ENCODE measurements at regions not wholly inside any gene's neighbourhood (a gene's known extent, or its start where the extent isn't known, plus 50 kb on each side); places are given as distances from the start of the nearest gene placed in this dataset.

DNA sequence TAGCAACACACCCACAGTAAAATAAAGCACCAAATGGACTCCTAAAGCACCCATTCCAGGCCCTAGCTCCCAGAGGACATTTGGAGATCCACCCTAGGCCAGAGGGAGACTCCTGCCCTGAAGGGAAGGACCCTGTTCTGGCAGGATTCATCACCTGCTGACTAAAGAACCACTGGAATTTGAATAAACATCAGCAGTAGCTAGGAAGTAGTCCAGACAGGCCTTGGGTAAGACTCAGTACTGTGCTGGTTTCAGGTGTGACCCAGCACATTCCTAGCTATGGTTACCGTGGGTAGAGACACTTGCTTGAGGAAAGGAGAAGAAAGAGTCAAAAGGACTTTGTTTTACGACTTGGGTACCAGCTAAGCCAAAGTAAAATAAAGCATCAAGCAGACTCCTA is 92.7 kb upstream of the LRRC7 start:
- DNase-seq: no peak

DNA sequence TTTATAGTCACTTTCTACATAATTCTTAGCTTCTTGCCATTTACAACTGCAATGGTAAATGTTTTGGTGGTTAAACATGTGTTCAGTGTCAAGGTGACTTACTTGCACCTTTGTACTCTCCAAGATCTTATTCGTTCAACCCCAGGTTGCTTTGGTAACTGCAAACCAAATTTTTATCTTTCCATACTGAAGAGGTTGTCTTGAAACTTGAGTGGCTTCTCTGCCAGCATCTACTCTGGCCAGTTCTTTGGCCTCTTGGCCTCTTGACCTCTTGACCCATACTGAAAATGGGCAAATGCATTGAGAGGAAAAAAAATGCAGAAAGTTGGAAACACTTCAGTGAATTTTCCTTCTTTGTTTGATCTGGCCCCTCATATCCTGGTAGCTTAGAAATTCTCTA is 88.0 kb upstream of the LRRC7 start:
- DNase-seq: no peak

DNA sequence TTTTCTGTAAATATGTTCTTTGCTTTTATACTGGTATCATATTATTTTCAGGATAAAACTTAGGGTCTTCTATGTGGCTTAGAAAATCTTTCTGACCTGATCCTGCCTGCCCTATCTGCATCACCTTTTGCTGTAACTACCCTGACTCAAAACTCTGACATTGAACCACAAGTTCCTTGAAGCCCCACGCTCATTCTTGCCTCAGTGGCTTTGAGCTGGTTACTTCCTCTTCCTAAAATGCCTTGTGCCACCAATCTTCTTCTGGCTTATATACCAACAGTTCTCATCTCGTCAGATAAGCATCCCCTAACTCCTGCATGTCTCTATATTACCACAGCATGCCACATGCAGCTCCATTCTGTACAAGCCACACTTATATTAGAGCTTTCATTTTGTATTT is 84.5 kb upstream of the LRRC7 start:
- DNase-seq: no peak

DNA sequence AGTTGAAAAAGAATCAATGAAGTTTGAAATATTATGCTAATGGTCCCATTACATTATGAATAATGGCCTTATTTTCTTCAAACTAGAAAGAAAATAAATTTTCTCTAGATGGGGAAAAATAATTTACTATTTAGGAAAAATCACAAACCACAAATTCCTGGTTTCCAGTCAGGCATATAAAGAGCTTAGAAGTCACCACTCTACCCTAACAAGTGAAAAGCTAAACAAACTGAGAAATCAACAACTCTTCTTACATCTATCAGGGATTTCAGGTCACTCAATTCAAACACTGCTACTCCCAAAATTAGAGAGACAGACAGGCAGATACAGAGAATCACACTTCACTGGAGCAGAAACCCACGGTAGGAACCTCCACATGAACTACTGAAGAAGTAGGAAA is 82.1 kb upstream of the LRRC7 start:
- DNase-seq: no peak

DNA sequence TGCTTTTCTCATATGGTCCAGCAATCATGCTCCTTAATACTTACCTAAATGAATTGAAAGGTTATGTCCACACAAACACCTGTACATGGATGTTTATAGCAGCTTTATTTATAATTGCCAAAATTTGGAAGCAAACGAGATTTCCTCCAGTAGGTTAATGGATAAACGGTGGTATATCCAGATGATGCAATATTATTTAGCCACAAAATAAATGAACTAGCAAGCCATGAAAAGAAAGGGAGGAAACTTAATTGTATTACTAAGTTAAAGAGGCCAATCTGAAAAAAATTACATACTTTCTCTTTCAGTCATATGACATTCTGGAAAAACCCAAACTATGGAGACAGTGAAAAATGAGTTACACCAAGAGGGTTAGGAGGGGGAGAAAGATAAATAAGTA is 76.3 kb upstream of the LRRC7 start:
- DNase-seq: no peak

DNA sequence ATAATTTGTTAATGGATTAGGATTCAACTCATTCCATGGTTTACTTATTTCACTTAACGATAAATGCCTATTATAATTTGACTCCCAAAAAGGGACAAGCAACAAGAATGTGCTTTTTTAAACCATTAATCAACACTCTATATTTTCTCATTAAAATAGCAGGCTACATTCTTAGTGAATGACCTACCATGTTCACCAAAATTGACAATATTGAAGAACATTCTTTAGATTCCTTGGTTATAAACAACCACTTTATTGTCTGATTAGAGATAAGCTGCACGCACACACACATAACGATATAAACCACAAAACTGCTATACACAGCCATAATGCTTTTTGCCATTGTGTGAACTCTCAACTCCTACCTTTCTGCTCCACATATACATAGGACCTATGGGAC is 75.4 kb upstream of the LRRC7 start:
- no peak for DNase-seq

DNA sequence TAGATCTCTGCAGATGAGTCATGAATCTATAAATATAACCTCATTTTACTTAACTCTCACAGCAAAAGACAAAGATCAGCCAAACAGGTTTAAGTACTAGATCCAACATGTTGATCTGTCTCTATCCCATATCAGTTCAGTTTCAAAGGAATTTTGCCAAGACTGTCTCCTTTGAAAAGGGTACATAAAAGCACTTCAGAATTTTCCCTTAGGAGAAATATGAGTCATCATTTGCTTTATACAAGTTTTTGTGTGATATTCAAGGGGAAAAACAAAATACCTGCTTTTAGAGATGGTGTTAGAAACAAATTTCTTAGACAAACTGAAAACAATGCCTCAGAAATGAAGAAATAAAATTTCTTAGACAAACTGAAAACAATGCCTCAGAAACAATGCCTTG is 73.5 kb upstream of the LRRC7 start:
- no peak for DNase-seq

DNA sequence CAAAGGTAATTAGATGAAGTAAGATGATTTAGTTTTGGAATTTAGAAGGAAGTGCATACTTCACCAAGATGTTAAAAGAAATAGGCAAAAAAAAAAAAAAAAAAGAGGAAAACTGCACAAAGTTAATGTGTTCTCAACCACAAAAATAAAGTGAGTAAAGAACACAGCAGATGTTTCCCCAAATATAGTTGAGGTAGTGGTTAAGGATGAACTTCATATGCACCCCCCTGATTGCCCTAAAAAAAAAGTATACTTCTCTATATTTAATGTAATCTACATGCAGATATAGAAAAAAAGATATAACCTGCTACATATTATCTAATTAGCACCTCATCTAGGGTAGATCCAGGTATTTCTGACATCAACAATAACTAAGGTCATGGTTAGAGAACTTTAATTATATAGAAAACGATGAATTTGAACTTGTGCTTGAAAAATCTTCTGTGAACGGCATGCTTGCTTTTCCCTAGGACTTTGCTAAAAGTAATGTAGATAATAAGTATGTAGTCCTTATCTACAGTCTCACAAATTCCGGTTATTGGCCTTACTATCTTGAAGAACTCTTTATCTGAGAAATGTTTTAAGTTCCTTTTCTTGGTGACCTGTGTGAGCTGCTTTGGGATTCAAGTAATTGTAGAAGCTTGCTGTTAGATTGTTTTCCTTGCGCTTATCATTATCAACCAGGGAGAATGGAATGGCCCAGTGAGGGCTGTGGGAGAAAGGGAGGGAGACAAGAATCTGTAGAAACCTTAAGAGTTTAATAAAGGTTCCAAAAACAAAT is 70.1 kb upstream of the LRRC7 start:
- no peak for DNase-seq

DNA sequence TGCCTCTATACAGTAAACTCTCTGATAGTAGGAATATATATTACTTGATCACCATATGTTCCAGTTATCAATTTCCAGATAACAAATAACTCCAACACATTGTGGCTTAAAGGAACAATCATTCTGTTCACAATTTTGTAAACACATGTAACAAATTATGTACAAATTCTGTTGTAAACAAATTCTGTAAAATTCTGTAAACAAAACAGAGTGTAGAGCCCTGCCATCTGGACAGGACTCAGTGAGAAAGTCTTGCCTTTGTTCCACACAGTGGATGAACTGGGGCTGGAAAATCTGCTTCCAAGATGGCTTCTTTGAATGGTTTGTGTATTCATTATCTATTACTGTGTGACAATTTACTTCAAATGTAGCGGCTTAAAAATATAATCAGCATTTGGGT is 69.0 kb upstream of the LRRC7 start:
- no peak for DNase-seq

DNA sequence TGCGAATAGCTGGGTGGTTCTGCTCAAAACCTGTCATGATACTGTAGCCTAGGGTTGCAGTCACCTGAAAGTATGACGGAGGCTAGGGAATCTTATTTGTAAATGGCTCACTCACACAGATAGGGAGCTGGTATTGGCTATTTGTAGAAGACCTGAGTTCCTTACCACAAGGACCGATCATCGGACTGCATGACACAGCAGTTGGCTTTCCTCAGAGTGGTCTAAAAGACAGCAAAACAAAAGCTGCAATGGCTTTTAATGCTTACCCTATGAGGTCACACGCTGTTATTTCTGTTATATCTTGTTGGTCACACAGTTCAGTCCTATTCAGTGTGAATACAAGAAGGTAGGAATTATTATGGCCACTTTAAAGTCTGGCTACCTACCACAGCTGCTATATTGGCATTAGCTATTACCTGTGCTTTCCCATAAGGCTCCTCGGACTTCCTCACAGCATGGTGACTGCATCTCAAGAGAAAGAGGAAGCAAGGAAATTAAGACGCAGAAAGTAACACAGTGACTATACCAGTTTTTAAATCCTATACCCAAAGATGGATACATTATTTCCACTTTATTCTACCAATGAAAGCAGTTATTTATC is 68.4 kb upstream of the LRRC7 start:
- no peak for DNase-seq

DNA sequence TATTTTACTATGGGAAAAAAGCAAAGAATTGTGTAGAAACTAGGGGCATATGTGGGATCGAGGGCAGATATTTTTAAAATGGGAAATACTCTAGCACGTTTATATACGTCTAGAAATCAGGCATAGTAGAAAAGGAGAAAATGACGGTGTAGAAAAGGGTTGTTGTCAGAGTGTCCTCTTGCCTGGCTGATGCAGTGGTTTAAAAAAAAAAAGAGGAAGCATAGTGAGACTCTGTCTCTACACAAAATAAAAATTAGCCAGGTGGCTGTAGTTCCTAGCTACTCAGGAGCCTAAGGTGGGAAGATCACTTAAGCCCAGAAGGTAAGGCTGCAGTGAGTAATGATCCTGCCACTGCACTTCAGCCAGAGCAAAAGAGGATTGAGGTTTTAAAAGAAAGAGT is 64.7 kb upstream of the LRRC7 start:
- no peak for DNase-seq

DNA sequence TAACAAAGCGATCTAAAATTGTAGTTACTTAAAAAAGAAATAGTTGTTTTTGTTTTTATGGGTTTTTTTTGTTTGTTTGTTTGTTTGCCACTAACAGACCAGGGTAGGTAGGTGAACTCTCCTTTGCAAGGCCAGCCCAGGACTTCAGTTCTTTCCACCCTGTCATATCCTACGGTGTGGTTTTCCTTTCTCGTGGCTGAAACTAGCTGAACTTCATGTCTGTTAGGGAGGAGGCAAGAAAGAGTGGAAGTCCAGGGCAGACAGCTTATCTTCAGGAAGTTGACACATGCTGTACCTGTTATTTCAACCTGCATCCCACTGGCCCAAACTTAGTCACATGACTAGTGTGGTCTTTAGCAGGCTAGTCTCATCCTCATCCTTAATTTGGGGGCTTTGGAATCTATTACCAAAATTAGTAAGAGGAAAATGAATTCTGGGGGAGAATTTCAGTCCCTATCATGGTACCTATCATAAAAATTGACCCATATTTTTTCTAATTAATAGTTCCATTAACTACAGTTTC is 62.9 kb upstream of the LRRC7 start:
- DNase-seq: no peak

DNA sequence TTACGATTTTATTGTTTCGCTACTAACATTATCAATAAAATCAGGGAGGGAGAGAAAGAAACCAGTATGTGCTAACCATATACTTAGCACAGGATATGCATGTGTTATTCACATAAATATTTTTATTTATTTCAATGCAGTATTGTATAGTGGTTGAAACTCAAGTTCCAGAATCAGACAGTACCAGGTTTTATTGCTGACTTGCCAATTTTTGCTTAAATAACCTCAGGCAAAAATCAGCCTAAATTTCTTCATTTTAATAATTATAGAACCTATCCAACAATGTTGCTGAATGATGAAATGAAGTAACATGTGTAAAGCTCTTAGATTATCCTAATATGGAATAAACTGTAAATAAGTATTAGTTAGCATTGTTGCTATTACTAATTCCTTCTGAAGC is 61.4 kb upstream of the LRRC7 start:
- no peak for DNase-seq

DNA sequence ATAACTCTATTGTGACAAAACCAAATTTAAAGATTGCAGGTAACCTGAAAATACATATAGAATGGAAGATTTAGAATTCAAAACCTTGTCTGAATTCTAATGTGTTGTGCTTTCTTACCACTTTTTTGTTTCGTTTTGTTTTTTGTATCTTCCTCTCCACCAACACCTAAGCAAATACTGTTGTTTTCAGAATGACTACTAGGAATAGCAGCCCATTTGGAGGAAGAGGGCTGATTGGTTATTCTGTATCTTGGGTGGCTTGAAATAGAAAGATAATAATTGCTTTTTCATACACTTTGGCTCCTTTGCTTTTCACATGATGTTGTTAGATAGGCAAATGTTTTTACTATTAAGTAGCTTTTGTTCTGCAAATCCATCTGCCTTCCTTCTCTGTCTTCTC is 61.0 kb upstream of the LRRC7 start:
- no peak for DNase-seq

DNA sequence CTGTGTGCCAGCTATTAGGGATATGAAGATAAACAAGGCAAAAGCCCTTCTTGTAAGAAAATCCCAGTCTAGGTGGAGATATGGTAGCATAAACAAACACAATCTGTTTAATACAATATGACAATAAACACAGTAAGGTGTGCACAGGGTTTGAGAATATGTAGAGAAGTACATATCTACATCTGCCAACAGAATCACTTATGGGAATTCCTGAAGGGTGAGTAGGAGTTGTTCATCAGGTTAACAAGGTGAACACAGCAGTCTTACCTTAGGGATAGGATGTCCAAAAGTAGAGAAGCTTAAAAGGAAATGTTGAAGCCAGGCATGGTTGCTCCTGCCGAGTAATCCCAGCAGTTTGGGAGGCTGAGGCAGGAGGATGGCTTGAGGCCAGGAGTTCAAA is 57.7 kb upstream of the LRRC7 start:
- DNase-seq: no peak

DNA sequence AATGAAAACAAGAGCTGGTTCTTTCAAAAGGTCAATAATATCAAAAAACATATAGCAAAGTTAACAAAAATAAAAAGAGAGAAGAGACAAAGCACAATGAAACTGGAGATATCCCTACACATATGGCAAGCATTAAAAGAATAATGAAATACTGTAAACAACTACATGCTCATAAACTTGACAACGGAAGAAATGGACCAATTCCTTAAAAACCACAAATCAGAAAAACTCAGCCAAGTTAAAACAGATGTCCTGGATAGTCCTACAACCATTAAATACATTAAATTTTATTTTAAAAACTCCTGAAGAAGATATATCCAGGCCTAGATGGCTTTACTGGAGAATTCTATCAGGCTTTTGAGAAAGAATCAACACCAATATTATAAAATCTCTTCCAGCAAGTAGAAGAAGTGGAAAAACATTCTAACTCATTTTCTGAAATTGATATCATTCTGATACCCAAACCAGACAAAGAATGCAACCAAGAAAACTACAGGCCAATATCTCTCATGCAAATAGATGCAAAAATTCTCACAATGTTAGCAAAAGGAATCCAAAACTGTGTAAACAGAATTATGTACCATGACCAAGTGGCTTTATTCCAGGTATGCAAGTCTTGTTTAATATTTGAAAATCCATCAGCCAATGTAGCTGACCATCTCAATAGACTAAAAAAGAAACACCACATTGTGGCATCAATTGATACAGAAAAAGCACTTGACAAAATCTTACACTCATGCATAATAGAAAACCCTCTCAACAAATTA is 56.1 kb upstream of the LRRC7 start:
- no peak for DNase-seq

DNA sequence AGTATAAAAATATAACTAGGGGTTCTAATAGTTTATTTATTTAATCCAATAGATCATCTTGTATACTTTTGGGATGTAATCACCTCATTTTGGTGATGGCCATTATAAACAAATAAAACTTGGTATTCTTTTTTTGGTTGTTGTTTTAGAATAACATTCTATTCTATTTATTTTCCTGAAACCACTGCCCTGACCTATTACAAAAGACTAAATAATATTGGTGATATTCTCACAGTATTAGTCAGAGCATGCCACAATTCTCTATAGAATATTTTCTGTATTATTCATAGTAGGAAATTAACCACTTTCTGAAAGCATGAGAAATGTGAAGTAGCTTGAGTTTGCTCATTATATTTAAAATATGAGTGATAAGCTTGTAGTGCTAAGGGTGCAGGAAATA is 54.1 kb upstream of the LRRC7 start:
- DNase-seq: no peak

Data from NCI-H748 treated with DMSO at 0.1 percent for 48 hours (cell line).